Loucy (cell line): ENCODE measurements at regions not wholly inside any gene's neighbourhood (a gene's known extent, or its start where the extent isn't known, plus 50 kb on each side); places are given as distances from the start of the nearest gene placed in this dataset.

Source experiments
- CTCF ChIP-seq: fragments of 200-600 bp; sonication (generic); conservative IDR thresholded peaks from 2 replicates; pipeline ENCODE4 v1.5.1; 2014; ENCODE audit warnings: mild to moderate bottlenecking, antibody characterized with exemption, low read length
- EZH2phosphoT487 ChIP-seq: fragments of 200-600 bp; IDR thresholded peaks from 2 replicates; pipeline ENCODE4 v1.6.1; 2018; ENCODE audit warnings: antibody characterized with exemption, mild to moderate bottlenecking, moderate library complexity, borderline replicate concordance

GRCh38 chr1:69185378-69185777 is 382.3 kb upstream of the LRRC7 start:
- no peak for TF ChIP-seq CTCF
- no peak for TF ChIP-seq EZH2phosphoT487
